Ammon's horn (tissue), 1 donor: ENCODE measurements at regions not wholly inside any gene's neighbourhood (a gene's known extent, or its start where the extent isn't known, plus 50 kb on each side); places are given as distances from the start of the nearest gene placed in this dataset.
"Not testable (repeated sequence)": the region's sequence is repeated elsewhere in the genome, so short reads cannot be mapped to it uniquely, and the experiment has no call there.

Experiments used
- DNase-seq: peaks from one replicate; pipeline ENCODE4 v3.0.0-alpha.2; 2016; ENCODE audit warnings: low spot score

DNA sequence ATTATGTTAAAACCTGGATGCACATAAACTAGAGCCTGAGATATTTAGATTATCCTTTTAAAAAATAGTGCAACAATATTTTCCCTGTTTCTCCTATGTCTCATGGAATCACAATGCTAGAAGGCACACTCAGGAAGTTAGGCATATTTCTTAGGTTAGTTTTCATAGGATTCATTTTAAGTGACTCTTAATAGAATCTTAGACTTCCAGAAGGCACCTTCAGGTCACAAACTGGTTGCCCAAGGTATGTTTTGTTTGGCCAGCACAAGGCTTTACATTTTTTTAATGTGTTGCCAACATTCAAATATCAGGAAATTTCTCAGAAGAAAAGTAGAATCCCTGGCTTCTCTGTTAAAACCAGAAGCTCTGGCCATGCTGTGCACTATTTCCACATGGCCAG lies 129.3 kb downstream of the LNPK start:
- no peak for DNase-seq

DNA sequence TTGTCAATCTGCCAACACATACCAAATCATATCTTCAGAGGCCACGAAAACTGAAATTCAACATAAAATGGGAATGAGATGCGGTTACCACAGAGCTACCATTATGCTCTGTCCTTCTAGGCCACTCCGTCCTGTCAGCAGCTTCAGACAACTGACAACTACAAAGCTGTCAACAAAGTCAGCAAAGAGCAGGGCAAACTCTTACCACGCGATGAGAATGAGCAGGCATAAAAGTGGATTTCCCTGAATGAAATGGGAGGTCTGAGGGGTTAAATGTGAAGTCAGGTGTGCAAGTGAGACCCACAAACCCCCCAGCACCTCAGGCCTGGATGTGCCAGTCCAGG lies 130.1 kb downstream of the LNPK start:
- DNase-seq = no peak

DNA sequence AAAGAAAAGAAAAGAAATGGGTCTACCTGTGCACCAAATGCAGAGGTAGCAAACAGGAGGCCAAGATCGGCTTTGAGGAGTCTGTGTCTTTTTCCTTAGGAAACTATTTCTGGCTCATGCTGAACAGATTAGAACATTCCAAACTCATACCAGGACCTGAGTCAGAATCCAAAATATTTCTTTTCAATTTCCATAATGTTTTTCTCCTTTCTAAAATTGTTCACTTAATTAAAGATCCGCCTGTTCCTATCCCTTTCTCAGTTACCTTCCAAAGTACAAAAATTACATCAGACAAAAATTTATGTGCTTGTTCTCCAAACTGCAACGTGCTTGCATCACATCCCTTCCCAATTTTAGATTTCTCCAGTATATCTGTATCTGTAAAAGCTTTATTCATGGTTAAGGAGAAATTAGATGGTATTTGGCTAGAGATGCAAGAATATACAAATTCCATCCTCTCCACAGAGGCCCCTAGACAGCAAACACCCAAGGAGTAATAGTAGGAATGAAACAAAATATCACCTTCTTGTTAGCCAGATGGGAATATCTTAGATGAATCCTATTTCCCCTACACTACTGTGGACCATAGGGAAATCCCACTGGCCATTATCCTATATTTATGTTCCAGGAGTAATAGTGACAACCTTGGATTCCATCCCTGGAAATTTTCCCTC lies 130.6 kb downstream of the LNPK start:
- DNase-seq = no peak

DNA sequence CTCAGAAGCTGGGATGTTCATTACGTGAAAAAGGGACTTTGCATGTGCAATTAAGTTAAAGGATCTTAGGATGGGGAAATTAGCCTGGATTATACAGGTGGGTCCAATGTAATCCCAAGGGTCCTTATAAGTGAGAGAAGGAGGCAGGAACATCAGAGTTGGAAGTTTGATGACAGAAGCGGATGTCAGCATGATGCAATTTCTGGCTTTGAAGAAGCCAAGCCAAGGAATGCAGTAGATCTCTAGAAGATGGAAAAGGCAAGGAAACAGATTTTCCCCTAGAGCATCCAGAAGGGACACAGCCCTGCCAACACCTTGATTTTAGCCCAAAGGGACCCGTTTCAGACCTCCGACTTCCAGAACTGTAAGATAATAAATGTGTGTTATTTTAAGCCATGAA lies 136.4 kb downstream of the LNPK start:
- no peak for DNase-seq

DNA sequence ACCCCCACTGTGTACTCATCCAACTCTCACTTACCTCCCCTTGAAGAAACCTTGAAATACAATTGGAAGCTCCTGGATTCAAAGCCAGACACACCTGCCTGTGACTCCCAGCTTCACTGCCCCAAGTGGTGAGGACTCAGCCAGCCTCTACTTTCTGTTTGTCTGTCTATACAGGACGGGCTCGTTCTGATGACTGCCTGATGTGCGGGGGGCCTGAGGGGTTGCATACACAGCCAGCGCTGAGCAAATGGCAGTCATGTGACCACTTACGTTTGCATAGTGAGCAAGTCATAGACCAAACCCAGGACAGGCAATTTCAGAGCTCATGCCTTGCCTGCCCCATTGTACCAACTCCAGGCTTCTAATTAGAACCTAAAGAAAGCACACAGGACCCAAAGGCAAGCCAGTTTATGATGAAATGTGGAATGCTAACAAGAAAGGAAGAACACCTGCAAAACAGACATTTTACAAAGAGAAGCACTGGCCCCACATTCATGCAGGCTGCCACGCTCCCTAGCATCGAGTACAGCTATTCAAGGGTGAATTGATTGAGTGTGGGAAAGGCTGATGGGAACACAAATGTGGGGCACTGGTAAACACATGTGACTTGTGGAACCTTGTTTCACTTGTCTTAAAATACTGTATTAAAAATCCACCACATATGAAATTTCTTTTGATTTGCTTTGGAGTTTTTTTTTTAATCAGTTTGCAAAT lies 137.8 kb downstream of the LNPK start:
- no peak for DNase-seq

DNA sequence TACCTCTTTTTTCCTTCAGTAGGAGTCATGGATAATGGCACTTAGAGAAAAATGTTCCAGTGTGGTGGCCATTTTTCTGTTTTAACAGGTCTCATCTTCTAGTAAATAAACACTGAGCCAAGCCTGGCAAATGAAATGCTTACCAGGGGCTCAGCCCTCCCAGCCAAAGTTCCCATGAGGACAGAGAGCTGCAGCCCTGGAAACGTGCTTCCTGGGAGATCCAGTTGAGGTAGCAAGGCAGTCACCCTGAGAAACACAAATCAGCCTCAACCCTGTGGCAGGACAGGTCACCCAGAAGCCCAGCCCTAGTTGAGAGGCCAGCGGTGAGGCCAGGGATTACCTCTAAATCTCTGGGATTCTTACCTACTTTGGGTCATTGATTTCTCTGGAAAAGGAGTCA lies 140.1 kb downstream of the LNPK start:
- DNase-seq = no peak

DNA sequence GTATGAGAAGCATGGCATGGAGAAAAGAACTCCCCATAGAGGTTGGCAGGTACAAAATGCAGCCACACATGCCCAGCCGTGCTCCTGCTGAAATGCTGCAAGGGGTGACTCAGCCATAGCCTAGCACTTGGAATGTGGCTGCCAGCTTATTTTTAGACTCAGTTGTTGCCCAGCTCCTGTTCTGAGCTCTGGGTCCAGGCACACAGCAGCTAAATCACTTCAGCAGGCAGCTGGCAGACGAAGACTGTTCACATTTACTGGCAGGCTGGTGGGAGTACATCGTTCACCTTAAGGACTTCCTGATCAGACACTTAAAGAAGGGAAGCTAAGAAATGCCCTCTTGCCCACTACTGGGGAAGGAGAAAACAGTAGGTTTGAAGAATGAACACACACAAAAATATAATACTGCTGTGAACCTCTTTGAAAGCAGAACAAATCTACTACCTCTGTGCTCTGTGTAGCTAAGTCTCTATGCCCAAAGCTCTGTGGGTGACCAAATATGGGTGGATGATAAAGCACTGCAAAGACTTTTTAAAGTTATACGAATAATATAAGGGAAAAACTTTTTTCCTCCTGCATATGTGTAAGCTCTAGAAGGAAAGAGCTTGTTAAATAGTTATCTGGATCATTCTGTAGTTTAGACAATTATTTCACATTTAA lies 146.1 kb downstream of the LNPK start:
- peak; percentile 60 for DNase-seq

DNA sequence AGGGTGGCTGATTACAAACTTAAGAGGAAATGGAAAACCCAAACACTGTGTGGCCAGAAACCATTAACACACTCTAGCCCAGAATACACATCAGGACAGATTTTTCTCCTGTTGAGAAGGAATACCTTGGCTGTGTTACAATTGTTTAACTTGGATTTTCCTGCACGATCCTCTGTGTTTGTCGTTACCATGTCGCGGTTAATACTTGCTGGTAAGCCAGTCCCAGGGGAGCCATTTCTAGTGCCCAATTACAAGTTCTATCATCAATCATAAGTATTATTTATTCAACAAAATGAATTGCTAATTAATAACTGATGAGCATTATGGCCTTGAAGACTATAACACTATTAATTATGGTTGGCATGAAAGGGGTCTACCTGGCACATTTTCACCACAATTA lies 146.8 kb downstream of the LNPK start:
- no peak for DNase-seq

DNA sequence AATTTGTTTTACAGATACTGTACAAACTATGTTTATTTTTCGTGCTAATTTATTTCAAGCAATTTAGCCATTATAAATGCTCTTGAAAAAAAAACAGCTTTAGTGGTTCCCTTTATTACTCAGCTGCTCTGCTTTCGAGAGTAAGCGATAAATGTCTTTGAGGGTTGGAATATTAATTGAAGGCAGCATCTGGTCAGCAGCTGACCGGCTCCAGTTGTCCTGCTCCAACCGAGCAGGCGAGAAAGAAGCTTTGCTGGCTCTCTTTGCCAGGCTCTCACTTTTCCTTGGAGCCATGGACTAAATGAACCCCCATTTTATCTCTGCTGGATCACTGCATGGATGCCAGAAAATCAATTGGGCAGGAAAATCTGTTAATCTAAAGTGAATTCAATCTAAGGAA lies 147.4 kb downstream of the LNPK start:
- no peak for DNase-seq

DNA sequence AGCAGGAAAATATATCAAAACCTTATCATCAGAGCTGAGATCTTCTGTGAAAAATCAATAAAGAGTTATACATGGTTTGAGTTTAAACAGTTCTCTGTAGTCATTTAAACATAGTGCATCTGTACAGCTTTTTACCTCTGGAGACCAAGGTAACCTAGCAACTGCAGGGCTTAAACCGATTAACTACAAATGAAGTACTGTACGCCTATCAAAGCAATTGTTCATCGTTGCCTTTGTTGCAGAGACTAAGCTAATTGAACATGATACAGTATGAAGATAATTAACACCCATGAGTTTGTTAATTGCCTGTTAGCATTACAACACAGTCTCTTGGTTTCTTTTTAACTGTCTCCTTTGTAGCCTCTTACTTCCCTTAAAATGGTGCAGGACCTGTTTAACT lies 147.9 kb downstream of the LNPK start:
- no peak for DNase-seq

DNA sequence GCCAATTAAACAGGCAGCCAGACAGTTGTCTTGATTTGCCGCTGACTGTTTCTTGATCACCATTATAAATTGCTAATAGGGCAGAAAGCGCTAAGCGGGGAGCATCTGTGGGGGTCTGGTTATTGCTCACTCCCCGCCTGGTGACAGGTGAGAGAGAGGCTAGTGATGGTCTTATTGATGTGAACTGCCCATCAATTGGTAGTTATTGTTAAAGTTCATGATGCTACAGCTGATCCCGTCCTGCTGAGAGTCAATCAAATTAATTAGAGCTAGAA lies 148.5 kb downstream of the LNPK start:
- DNase-seq = no peak

DNA sequence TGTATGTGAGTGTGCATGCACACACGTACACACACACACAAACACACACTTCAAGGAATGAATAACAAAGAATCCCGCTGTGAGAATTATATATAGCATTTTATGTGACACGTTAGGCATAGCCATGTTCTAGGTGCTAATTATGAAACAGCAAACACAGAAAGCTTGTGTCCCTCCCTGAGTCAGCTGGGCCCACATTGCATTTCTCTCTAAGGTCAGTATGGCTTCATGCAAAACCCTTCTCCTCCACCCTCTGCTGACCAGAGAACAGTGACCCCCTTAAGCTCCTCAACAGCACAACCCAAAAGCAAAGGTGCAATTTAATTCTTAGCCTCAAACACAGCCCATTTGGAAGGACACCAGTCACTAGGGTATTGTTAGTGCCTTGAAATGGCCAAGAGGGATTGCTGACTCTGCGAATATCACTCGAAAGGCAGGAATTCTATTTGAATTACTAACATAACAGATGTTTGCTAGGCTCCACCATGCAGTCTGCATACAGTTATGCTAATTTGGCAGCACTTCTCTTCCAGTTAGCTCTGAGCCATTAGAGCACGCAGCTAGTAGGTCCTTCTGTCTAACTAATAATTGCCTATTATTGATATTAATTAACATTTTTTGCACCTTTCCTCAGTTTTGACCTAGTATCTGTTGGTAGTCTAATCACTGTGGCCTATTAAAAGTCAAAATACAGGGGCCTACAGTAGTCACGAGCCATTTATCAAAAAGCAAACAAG lies 149.0 kb downstream of the LNPK start:
- DNase-seq = no peak

DNA sequence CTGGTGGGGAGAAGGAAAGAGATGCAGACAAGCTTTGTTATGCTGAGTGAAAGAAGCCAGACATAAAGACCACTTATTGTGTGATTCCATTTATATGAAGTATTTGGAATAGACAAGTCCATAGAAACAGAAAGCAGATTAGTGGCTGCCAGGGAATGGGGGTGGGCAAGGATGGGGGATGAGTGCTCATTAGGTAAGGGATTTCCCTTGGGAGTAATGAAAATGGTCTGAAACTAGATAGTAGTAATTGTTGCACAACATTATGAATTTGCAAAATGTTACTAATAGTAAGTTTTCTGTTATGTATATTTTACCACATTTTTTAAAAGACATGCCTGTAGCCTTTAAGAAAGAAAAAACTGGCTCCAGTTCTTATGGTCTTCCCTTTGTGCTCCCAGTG lies 154.9 kb downstream of the LNPK start:
- DNase-seq = no peak

DNA sequence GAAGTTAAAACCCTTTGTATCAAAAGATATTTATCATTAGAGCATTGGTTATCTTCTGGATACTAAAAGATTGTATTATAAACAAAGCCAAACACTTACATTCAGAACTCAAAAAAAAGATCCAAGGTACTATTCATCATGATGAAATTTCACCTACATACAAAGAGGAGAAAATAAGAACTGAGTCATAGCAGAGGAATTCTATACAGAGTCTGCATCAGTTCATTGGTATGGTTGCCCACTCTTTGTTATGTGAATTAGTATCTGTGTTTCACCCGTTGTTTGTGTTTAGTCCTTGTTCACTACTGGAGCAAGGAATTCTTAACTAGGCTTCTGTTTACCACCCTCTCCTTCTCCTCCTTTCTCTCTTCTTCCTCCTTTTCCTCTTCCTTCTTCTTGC lies 157.9 kb downstream of the LNPK start:
- no peak for DNase-seq

DNA sequence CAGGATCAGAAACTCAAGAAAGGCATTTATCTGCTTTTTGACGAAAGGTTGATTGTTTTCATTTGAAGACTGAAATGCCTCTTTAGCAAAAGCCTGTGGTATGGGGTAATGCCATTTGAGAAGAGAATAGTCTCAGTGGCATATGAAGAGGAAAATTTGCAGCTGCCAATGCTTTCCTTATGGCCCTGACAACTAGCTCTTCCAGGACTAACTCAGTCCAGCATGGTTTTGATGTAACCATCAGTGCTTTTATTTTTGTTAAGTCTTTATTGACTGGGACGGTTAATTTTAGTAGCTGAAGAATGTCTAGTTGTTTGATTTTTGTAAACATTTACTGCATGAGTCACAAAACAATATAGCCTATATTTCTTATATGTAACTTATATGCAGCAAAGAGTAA lies 158.4 kb downstream of the LNPK start:
- no peak for DNase-seq

DNA sequence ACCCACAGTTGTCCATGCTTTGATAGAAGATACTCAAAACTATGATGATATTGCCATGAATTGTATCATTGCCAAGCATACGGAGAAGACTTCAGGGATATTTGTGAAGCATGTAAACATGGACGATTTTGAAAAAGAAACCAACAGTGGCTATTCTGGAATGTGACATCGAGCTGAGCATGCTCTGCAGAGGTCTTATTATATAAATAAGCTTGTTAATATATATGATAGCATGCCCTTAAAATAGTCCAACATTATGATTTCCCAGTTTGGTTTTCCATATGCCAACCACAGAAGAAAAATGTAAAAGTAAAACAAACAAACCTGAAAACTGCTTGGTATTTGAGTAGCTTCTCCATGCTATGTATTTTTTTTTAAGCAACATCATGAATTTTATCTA lies 159.1 kb downstream of the LNPK start:
- no peak for DNase-seq

DNA sequence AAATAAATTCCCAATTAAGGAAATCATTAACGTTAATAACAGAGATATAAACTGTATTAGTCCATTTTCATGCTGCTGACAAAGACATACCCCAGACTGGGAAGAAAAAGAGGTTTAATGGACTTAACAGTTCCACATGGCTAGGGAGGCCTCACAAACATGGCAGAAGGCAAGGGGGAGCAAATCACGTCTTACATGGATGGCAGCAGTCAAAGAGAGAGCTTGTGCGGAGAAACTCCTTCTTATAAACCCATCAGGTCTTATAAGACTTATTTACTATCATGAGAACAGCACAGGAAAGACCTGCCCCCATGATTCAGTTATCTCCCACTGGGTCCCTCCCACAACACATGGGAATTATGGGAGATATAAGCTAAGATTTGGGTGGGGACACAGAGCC lies 161.3 kb downstream of the LNPK start:
- not testable (repeated sequence) for DNase-seq

DNA sequence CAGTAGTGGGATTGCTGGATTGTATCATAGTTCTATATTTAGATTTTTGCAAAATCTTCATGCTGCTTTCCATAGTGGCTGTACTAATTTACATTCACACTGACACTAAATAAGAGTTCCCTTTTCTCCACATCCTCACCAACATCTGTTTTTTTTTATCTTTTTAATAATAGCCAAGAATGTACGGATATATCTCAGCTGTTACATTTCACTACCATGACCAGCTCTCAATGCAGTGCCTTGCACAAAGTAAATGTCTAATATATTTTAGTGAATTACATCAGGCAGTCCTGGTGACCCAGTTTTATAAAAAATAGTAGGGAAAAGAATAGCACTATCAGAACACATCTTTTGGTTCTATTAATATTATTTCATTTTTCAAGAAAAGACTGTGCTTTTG lies 161.8 kb downstream of the LNPK start:
- DNase-seq = no peak

DNA sequence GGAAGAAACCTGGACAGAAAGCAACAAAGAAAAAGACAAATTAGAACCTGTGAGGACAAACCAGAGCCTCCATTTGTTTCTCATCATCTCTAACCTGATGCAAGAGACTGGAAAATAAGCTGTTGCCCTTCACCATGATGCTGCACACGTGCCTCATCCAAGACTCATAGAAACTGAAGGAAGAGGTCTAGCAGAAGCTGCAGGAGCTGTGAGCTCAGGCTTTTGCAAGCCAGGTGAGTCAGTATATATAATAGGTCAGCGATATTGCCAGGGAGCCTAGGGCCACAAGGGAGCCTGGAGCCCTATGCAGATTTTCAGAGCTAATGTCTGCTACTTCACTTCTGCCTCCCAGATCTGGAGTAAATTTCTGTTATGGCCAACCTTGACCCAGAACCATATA lies 163.1 kb downstream of the LNPK start:
- no peak for DNase-seq

DNA sequence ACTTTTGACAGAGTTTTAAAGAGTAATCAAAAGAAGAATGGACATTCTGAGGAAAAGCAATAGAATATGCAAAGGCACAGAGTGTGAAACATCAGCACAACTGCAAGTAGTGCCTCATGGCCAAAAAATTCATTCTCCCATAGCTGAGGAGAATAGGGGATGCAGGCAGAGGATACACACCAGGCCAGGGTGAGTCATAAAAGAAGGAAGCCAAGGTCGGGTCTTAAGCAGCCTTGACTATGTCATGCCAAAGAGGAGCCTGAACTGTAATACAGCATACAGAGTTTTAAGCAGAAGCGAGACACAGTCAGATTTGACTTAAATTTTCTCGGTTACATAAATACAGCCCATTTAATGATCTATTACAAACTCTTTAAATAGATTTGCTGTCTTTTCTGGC lies 165.0 kb downstream of the LNPK start:
- no peak for DNase-seq

DNA sequence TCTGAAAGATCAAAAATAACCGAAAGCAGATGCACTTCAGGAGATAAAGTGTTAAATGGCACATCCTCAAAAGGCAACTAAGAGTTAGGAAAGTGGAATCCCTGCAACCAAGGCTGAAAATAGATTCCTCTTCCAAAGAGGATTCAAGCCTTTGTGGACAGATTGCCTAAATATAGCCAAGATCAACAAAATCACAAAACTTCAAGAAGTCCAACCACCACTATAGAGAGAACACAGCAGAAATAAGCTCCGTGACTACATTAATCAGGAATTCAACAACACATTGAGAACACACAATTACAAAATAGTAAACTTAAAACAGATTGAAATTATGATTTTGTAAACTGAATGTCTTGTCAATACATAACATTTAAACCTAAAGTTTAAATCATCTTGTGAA lies 165.7 kb downstream of the LNPK start:
- no peak for DNase-seq

DNA sequence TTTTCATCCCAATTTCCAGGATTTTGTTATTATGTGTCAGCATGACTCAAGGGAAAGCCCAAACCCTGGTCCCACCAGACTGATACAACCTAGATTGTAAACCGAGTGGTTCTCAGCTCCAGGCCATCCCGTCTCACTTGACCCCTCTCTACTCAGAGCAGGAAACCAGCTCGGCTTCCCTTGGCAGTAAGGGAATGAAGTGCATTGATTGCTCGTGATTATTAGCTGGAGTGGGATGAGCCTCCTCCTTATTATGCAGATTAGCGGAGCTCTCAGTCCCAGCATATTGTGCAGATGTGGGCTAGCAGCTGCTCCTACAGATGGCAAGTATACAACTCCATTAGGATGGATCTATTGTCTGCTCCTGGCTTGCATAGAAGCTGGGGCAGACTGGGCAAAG lies 167.6 kb downstream of the LNPK start:
- DNase-seq = peak; percentile 6

DNA sequence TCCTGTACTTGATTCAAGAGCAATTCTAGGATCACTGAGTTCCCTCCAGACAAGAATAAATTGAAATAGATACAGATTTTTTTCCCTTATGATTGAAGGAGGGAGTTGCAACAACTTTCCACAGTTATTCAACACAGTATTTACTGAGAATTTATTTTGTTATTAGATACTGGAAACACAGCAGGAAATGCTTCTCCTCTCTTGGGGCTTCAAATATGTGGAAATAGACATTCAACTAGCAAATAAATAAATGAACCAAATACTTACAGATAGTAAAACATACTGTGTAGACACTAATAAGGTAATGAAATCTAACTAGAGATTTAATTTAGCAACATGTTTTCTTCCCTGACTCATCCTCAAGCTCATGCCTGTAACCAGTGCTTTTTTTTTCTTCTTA lies 169.2 kb downstream of the LNPK start:
- DNase-seq = no peak
